Stimulated activated CD4-positive, alpha-beta T cell treated with anti-CD3 and anti-CD28 coated beads, Interleukin-1b, Interleukin-23, amount 100 ng/mL, for 1 hour (primary cell): ENCODE measurements at regions not wholly inside any gene's neighbourhood (a gene's known extent, or its start where the extent isn't known, plus 50 kb on each side); places are given as distances from the start of the nearest gene placed in this dataset.

Source experiments
- DNase-seq, 2 donors: peaks; one replicate each; pipeline ENCODE4 v3.0.0-alpha.2; 2020; ENCODE audit warnings: low read depth in 2 of 2

- no peak for DNase-seq
These were observed 123.4 kb downstream of the CTTN start for GRCh38 chr11:70521475-70522308.

GRCh38 chr11:70522309-70522592 lies 123.9 kb downstream of the CTTN start:
- no peak for DNase-seq

DNA sequence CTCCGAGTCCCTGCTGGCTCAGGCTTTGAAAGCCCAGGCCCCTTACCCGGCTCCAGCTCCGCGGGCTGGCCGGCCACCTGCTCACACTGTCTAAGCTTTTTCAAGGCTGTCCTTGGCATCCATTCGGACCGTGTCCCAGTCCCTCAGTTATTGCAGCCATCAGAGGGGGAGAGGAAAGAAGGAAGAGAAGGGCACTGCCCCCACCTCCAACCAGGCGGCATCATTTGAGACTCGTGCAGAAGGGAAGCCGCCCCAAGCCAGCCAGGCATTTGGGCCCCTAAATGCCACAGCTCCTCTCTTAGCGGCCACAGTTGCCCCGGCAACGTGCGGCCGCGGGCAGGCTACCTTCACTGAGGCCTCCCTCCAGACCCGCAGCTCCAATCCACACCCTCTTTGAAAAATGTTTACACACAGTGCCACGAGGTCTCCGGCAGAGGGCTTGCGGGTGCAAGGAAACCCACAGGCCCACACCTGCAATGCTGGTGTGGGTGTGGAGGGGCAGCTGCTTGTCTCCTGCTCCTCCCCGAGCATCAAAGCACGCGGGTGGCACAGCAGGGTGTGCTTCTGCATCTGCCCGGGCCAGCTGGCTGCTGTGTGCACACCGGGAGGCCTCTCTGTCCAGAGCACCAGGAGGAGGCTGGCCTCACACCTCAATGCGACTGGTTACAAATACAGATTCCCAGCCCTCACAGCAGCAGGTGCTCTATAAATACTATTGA lies 124.4 kb downstream of the CTTN start:
- DNase-seq = no peak

DNA sequence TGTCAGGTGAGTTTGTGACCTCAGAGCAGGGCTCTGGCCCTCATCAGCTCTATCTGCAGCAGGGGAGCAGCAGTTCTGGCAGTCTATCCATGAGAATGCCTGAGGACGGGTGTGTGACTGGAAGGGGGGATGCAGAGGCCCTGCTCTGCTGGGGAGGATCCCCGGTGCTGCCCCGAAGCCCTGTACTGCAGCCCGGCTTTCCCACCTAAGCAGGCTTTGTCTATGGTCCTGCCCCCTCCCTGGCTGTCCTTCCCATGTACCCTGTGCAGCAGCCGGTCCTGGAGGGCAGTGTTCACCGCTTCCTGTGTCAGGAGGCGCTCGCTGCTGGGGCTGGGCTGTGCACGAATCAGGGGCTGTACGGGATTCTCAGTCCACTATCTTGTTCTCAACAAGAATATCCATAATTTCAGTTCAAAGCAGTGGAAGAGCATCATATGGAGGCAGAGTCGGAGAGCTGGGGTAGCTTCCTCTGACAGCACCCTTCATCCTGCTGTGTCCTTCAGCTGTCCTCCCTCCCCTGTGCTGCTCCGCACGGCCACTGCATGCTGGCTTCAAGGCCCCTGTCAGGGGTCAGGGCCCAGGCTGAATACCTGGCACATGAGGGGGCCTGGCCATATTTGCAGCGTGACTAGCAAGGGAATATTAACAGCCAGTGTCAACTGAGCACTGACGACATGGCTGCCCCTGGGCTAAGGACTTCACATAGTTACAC lies 125.2 kb downstream of the CTTN start:
- DNase-seq = no peak

DNA sequence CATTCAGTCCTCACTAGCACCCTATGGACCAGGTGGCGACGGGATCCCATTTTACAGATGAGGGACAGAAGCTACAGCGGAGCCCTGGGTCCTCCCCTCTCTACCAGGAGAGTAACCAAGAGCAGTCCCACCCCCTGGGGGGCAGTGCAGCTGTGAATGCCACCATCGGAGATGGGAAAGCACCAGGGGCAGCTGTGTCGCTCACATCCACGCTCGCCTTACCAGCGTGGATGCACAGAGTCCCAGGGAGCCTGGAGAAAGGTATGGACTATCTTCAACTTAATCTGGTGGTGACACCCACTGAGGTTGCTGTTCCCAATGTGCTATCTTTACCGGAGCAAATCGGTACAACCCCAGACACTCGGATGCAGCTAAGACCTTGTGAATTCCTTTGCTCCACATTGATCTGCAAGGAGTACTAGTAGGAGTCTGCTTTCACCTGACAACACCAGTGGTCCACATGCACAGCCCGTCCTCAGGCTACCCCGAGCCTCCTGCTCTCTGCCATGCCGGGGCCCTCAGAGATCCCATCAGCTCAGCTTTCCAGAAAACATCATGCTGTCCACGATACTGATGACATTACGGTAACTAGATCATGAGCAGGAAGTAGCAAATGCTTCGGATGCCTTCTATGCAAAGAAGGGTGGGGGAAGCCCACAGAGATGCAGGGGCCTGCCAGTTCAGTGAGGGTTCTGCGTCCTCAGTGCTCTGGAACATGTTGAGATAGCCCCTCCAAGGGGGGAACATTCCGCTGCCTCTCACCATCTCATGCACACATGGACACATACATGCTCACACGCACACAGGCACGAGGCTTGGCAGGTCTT lies 126.0 kb downstream of the CTTN start:
- no peak for DNase-seq

DNA sequence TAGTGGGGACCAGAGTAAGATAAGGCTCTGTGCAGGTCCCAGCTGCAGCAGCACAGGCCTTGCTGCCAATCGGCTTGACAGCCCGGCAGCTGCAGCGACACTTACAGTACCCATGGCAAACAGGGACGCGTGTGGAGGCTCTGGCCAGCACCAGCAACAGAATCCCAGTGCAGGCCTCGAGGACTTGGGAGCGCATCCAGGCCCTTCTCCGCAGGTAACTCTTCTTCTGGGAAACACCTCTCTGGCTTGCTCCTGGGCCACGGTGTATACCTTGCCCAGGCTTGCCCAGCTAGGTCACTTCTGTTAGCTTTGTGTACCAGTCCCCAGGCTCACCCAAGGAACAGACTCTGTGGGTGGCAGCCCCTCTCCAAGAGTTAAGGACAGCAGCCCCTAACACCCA lies 126.7 kb downstream of the CTTN start:
- DNase-seq = no peak

DNA sequence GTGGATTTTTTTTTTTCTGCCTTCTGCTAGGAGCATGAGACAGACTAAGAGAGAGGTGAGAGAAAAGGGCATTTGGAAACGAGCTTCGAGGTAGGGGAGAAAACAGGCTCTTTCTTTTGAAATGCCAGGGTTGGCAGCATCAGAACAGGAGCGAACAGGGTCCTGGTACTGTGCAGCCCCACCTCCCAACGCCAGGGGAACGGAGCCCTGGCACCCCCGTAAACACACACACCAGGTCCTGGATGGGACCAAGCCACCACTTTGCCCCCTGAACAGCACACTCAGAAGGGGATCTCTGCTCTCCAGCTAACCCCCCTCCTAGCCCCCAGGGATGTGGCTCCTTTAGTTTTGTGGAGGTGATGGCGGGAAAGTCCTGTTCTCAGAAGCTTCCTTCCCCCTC lies 127.1 kb downstream of the CTTN start:
- no peak for DNase-seq

DNA sequence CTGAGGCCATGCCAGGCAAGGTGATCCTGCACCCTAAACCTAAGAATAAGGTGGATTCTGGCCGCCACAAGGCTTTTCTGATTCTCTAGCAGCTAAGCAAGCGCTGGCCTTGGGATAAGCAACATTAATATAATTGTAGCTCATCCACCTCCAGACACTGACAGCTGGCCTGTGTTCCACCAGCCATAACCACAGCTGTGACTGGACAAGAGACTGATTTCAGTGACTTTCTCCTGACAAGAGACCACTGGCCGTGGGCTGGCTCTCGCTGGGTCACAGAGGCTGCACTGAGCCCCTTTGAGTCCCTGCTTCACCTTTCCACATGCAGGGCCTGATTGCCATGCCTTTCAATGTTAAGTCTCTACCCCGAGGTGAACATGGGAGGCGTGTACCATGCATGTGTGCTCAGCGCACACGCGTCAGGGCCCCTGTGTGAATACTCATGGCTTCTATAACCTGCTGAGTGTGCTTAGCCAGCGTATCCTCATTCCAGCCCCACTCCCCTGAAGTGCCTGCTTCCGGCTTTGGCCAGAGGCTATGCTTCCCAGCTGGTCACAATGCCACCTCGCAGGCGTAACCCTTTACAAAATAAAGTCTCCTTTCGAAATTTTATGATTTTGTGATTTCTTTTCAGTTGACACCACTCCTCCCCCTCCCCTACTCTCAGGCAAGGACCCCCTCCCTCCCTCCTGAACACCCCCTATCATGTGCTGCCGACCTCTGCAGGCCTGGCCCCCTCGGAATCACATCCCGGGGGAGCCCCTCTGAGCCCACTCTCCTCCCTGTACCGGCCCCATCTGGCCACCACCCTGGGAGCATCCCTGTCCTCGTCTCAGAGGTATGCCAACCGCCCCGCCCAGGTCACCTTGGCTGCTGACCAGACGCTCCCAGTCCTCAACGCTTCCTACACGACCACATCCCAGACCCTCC lies 128.1 kb downstream of the CTTN start:
- no peak for DNase-seq

- no peak for DNase-seq
These were observed 128.7 kb downstream of the CTTN start for GRCh38 chr11:70527046-70527395.

- DNase-seq = no peak
These were observed 129.2 kb downstream of the CTTN start for GRCh38 chr11:70527429-70528045.

GRCh38 chr11:70528046-70528793 lies 129.9 kb downstream of the CTTN start:
- DNase-seq = no peak

- no peak for DNase-seq
These were observed 130.7 kb downstream of the CTTN start for GRCh38 chr11:70528794-70529580.

DNA sequence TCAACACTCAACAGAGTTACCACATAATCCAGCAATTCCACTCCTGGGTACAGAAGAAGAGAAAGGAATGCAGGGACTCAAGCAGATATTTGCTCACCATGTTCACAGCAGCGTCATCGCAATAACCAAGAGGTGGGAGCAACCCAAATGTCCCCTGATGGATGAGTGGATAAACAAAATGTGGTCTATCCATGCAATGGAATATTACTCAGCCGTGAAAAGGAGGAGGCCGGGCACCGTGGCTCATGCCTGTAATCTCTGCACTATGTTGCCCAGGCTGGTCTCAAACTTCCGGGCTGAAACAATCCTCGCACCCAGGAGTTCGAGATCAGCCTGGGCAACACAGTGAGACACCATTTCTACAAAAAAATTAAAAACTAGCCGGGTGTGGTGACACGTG lies 131.7 kb downstream of the CTTN start:
- no peak for DNase-seq

DNA sequence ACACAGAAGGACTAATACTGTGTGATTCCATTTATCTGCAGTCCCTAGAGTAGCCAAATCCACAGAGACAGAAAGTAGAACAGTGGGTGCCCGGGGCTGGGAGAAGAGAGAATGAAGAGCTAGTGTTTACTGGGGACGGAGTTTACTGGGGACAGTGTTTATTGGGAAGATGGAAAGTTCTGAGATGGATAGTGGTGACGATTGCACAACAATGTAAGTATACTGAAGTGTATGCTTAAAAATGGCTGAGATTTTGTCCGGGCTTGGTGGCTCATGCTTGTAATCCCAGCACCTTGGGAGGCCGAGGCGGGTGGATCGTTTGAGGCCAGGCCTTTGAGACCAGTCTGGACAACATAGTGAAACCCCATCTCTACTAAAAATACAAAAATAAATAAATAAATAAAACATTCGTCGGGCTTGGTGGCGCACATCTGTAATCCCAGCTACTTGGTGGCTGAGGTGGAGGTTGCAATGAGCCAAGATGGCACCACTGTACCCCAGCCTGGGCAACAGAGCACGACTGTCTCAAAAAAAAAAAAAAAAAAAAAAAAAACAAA lies 132.4 kb downstream of the CTTN start:
- DNase-seq = no peak

DNA sequence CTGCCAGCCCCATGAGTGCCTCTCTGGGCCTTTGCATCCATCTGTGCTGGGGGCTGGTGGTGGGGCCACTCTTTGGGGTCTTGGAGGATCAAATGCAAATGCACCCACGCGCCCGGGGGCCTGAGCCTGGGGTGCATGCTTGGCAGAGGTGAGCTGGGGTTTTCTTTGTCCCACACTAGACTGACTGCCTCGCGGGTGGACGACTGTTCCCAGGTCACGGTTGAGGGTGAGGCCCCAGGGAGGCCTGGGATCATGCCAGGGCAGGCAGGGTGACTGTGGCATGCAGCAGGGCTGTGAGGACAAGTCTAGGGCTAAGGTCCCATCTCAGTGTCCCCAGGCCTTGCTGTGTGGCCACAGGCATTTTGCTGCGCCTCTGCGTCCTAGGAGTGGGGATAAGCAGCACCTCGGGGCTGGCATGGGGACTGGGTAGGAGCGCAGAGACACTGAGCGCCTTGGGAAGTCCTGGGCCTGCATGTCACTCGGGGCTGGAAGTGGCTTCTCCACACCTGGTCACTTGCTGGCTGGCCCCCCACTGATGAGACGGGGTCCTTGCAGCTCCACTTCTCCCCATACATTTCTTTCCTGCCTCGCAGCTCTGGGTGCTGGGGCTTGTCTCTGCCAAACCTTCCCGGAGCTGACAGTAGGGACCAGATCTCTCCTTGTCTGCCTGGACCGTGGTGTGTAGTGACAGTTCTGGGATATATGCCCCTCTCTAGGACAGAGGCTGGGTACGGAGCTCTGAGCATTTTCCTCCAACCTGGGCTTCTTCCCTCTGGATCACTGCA lies 133.1 kb downstream of the CTTN start:
- DNase-seq = no peak

DNA sequence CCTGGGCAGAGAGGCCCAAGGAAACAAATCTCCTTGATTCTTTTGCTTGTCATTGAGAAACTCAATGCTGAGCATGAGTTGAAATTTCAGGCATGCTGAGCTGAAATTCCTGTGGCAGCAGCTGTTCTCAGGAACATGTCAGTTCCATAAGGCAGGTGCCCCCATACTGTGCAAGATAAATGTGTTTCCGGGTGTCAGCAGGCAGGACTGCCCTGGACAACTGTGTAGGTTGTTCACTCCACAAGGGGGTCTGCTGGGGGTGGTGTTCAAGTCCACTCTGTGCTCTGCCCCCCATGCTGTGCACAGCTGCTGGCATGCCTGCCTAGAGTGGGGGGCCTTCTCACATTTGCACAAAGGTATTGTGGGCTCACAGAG lies 133.7 kb downstream of the CTTN start:
- DNase-seq = no peak

GRCh38 chr11:70532731-70533130 lies 134.4 kb downstream of the CTTN start:
- no peak for DNase-seq
